Neural progenitor cell (in vitro differentiated cells): ENCODE measurements at regions not wholly inside any gene's neighbourhood (a gene's known extent, or its start where the extent isn't known, plus 50 kb on each side); places are given as distances from the start of the nearest gene placed in this dataset.

Experiments used
- DNase-seq: peaks from one replicate; pipeline ENCODE4 v3.0.0-alpha.2; 2016; ENCODE audit warnings: low spot score
- H2AFZ ChIP-seq: fragments of 200-600 bp; sonication (generic); replicated peaks from 2 replicates; pipeline ENCODE4 v1.6.1; 2016; ENCODE audit warnings: antibody characterized with exemption
- H3F3A ChIP-seq: fragments of 200-600 bp; sonication (generic); 2 replicates; pipeline ENCODE4 v1.6.1; 2016; ENCODE audit warnings: antibody characterized with exemption, low read depth
- H3K27ac ChIP-seq: fragments of 200-600 bp; sonication (generic); 2 replicates; pipeline ENCODE4 v1.5.1; 2016; ENCODE audit warnings: mild to moderate bottlenecking
- H3K27me3 ChIP-seq: fragments of 200-600 bp; sonication (generic); 2 replicates; pipeline ENCODE4 v1.6.1; 2016; ENCODE audit warnings: mild to moderate bottlenecking, moderate library complexity
- H3K36me3 ChIP-seq: fragments of 200-600 bp; sonication (generic); 2 replicates; pipeline ENCODE4 v1.5.1; 2016
- H3K4me1 ChIP-seq: fragments of 200-600 bp; sonication (generic); 2 replicates; pipeline ENCODE4 v1.6.1; 2016; ENCODE audit warnings: mixed run types
- H3K4me2 ChIP-seq: fragments of 200-600 bp; sonication (generic); 2 replicates; pipeline ENCODE4 v1.6.1; 2016
- H3K4me3 ChIP-seq: fragments of 200-600 bp; sonication (generic); 2 replicates; pipeline ENCODE4 v1.5.1; 2016
- H3K79me2 ChIP-seq: fragments of 200-600 bp; sonication (generic); 2 replicates; pipeline ENCODE4 v1.6.1; 2016; ENCODE audit warnings: low read depth
- H3K9ac ChIP-seq: fragments of 200-600 bp; sonication (generic); 2 replicates; pipeline ENCODE4 v1.6.1; 2016
- H3K9me3 ChIP-seq: fragments of 200-600 bp; sonication (generic); 2 replicates; pipeline ENCODE4 v1.5.1; 2016; ENCODE audit warnings: low read depth
- H4K20me1 ChIP-seq: fragments of 200-600 bp; sonication (generic); 2 replicates; pipeline ENCODE4 v1.6.1; 2016; ENCODE audit warnings: low read depth
- H3K27ac Mint-ChIP-seq: 3 replicates; pipeline ENCODE4 v1.8.0; 2021; ENCODE audit warnings: mixed read lengths
- H3K27me3 Mint-ChIP-seq: 2 replicates; pipeline ENCODE4 v1.8.0; 2022; ENCODE audit warnings: low read depth, mild to moderate bottlenecking, inconsistent platforms, moderate library complexity, mixed read lengths; ENCODE audit not compliant: insufficient read depth
- H3K36me3 Mint-ChIP-seq: 3 replicates; pipeline ENCODE4 v1.8.0; 2021; ENCODE audit warnings: mixed read lengths
- H3K4me1 Mint-ChIP-seq: 3 replicates; pipeline ENCODE4 v1.8.0; 2021; ENCODE audit warnings: mixed read lengths
- H3K4me3 Mint-ChIP-seq: 3 replicates; pipeline ENCODE4 v1.8.0; 2021; ENCODE audit warnings: mild to moderate bottlenecking, moderate library complexity, mixed read lengths
- H3K9me3 Mint-ChIP-seq: 3 replicates; pipeline ENCODE4 v1.8.0; 2020; ENCODE audit warnings: mixed read lengths
- CTCF ChIP-seq: fragments of 200-600 bp; sonication (generic); IDR thresholded peaks from 2 replicates; pipeline ENCODE4 v1.5.1; 2017; ENCODE audit warnings: antibody characterized with exemption, mild to moderate bottlenecking
- EZH2 ChIP-seq: fragments of 200-600 bp; sonication (generic); IDR thresholded peaks from 2 replicates; pipeline ENCODE4 v1.6.1; 2017; ENCODE audit warnings: antibody characterized with exemption, mild to moderate bottlenecking, moderate library complexity
- EZH2phosphoT487 ChIP-seq: fragments of 200-600 bp; sonication (generic); IDR thresholded peaks from 2 replicates; pipeline ENCODE4 v1.6.1; 2017; ENCODE audit warnings: antibody characterized with exemption

- Histone ChIP-seq H3F3A (no peaks in the 10 kb centered on the region), H3K27me3 (no peaks in the 10 kb centered on the region), H3K4me2 (no peak overlapping the region), H3K79me2 (no peaks in the 10 kb centered on the region), H4K20me1 (no peaks in the 10 kb centered on the region), H2AFZ (no peak overlapping the region), H3K27ac (no peak overlapping the region), H3K9me3 (no peaks in the 10 kb centered on the region), H3K4me1 (no peaks in the 10 kb centered on the region), H3K4me3 (no peak overlapping the region), H3K36me3 (no peaks in the 10 kb centered on the region), H3K9ac (no peak overlapping the region)
- Mint-ChIP-seq H3K4me3 (no peak overlapping the region), H3K9me3 (peaks cover 3% of the 10 kb centered on the region), H3K36me3 (no peaks in the 10 kb centered on the region), H3K4me1 (no peaks in the 10 kb centered on the region), H3K27me3 (peaks cover 2% of the 10 kb centered on the region), H3K27ac (no peak overlapping the region)
- TF ChIP-seq EZH2phosphoT487 (no peak), CTCF (no peak), EZH2 (no peak)
- DNase-seq = no peak
These were observed 123.7 kb downstream of the MAGEB17 start for GRCh38 chrX:16290997-16291396.

GRCh38 chrX:16300831-16301230 is 133.6 kb downstream of the MAGEB17 start:
- Mint-ChIP-seq H3K4me3 (no peak overlapping the region), H3K4me1 (no peaks in the 10 kb centered on the region), H3K27me3 (no peaks in the 10 kb centered on the region), H3K36me3 (no peaks in the 10 kb centered on the region), H3K9me3 (no peaks in the 10 kb centered on the region), H3K27ac (no peak overlapping the region)
- no peak for TF ChIP-seq CTCF
- no peaks in the 10 kb centered on the region for H3K36me3 ChIP-seq
- no peak for DNase-seq
- no peaks in the 10 kb centered on the region for H3K9me3 ChIP-seq
- no peaks in the 10 kb centered on the region for H3K4me1 ChIP-seq
- H3K4me3 ChIP-seq = no peak overlapping the region
- no peaks in the 10 kb centered on the region for H3F3A ChIP-seq
- no peak overlapping the region for H3K4me2 ChIP-seq
- H4K20me1 ChIP-seq = no peaks in the 10 kb centered on the region
- H3K9ac ChIP-seq = no peak overlapping the region
- H3K79me2 ChIP-seq = no peaks in the 10 kb centered on the region
- H2AFZ ChIP-seq = peak overlapping the region; percentile 23
- no peaks in the 10 kb centered on the region for H3K27me3 ChIP-seq
- H3K27ac ChIP-seq = no peak overlapping the region

- TF ChIP-seq EZH2 = no peak
- no peak for TF ChIP-seq CTCF
- no peak for TF ChIP-seq EZH2phosphoT487
- Histone ChIP-seq H4K20me1 (no peaks in the 10 kb centered on the region), H3F3A (no peaks in the 10 kb centered on the region), H3K27ac (no peak overlapping the region), H3K9me3 (no peaks in the 10 kb centered on the region), H3K4me1 (no peaks in the 10 kb centered on the region), H3K4me2 (no peak overlapping the region), H3K9ac (no peak overlapping the region), H2AFZ (no peak overlapping the region), H3K36me3 (no peaks in the 10 kb centered on the region), H3K79me2 (no peaks in the 10 kb centered on the region), H3K4me3 (no peak overlapping the region), H3K27me3 (no peaks in the 10 kb centered on the region)
- Mint-ChIP-seq H3K27me3 (no peaks in the 10 kb centered on the region), H3K4me3 (no peak overlapping the region), H3K9me3 (no peaks in the 10 kb centered on the region), H3K4me1 (no peaks in the 10 kb centered on the region), H3K36me3 (no peaks in the 10 kb centered on the region), H3K27ac (no peak overlapping the region)
- no peak for DNase-seq
These were observed 137.5 kb downstream of the MAGEB17 start for GRCh38 chrX:16304751-16305150.

GRCh38 chrX:16305187-16305586 is 137.9 kb downstream of the MAGEB17 start:
- no peak overlapping the region for H3K4me2 ChIP-seq
- H3K27ac ChIP-seq = no peak overlapping the region
- H3K4me1 ChIP-seq = no peaks in the 10 kb centered on the region
- H2AFZ ChIP-seq = no peak overlapping the region
- H3K36me3 ChIP-seq = no peaks in the 10 kb centered on the region
- no peaks in the 10 kb centered on the region for H3K4me1 Mint-ChIP-seq
- H3K9ac ChIP-seq = no peak overlapping the region
- H3K79me2 ChIP-seq = no peaks in the 10 kb centered on the region
- H3K27me3 Mint-ChIP-seq = no peaks in the 10 kb centered on the region
- H3K27me3 ChIP-seq = no peaks in the 10 kb centered on the region
- H3K4me3 ChIP-seq = no peak overlapping the region
- no peaks in the 10 kb centered on the region for H3K9me3 Mint-ChIP-seq
- peak; percentile 14 for TF ChIP-seq CTCF
- no peak for TF ChIP-seq EZH2phosphoT487
- no peaks in the 10 kb centered on the region for H3K36me3 Mint-ChIP-seq
- no peaks in the 10 kb centered on the region for H4K20me1 ChIP-seq
- no peaks in the 10 kb centered on the region for H3K9me3 ChIP-seq
- DNase-seq = no peak
- H3K27ac Mint-ChIP-seq = no peak overlapping the region
- H3K4me3 Mint-ChIP-seq = no peak overlapping the region
- no peaks in the 10 kb centered on the region for H3F3A ChIP-seq
